ENCODE measurements at regions not wholly inside any gene's neighbourhood (a gene's known extent, or its start where the extent isn't known, plus 50 kb on each side); places are given as distances from the start of the nearest gene placed in this dataset.

DNA sequence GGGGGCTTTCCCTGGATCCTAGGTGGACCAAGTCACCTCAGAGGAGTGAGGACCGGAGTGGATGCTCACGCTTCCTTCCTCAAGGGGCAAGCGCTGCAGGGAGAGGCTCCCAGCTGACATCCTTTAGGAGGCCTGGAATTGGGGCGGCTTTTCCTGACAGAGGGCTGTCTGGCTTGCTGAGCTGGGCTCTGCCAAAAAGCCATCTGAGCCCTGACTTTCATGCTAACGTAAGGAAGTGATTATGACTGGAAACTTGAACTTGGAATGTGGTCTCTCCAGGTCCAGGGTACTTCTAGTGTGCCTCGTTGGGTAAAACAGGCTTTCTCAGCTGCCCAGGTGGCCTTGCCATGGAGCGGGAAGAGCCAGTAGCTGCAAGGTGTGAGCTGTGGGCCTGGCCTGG, 268.3 kb upstream of the SPRED2 start:
- no peak overlapping the region for H3K27ac Mint-ChIP-seq (ENCODE audit: unreplicated experiment)
- H3K4me3 Mint-ChIP-seq (ENCODE audit: unreplicated experiment), result no peak overlapping the region
- TF ChIP-seq CTCF (IDR thresholded peaks at IDR 0.05; ENCODE audit: partially characterized antibody, unreplicated experiment), result no peak
- no peaks in the 10 kb centered on the region for H3K9me3 Mint-ChIP-seq (ENCODE audit: unreplicated experiment)
- H3K27me3 Mint-ChIP-seq (ENCODE audit: unreplicated experiment), result no peaks in the 10 kb centered on the region
- no peaks in the 10 kb centered on the region for H3K4me1 Mint-ChIP-seq (ENCODE audit: low read depth, unreplicated experiment)
- no peaks in the 10 kb centered on the region for H3K36me3 Mint-ChIP-seq (ENCODE audit: unreplicated experiment)
- DNase-seq, result no peak

DNA sequence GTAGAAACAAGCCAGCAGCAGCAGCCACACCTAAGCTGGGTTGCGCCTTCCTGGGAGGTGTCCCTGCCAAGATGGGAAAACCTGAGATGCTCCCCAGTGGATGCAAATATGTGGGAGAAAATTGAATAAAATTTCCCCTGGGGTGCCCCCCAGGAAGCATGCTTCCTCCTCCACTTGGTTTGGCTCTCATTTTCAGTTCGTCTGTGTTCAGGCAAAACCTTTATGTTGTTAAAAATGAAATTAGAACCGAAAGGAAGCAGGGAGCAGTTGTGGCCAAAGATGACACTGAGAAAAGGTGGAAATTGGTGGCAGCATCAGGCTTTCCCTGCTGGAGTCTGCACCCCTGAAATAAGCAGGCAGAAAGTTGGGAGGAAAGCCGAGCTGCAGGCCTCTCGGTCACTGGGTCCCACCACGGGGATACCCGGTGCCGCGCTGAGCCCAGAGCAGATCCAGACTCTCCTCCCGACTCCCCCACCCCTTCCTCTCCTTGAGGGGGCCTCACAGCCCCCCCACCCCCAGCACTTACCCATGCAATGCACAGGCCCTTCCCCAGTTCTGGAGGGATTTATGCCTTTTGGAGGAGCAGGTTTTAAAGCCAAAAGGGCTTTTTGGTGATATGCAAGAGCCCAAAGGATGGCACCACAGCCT, 267.7 kb upstream of the SPRED2 start:
- no peaks in the 10 kb centered on the region for H3K4me1 Mint-ChIP-seq (ENCODE audit: low read depth, unreplicated experiment)
- H3K9me3 Mint-ChIP-seq (ENCODE audit: unreplicated experiment), result no peaks in the 10 kb centered on the region
- no peaks in the 10 kb centered on the region for H3K27me3 Mint-ChIP-seq (ENCODE audit: unreplicated experiment)
- no peak for TF ChIP-seq CTCF (IDR thresholded peaks at IDR 0.05; ENCODE audit: partially characterized antibody, unreplicated experiment)
- no peak for DNase-seq
- no peak overlapping the region for H3K27ac Mint-ChIP-seq (ENCODE audit: unreplicated experiment)
- no peaks in the 10 kb centered on the region for H3K36me3 Mint-ChIP-seq (ENCODE audit: unreplicated experiment)
- no peak overlapping the region for H3K4me3 Mint-ChIP-seq (ENCODE audit: unreplicated experiment)

- H3K4me3 Mint-ChIP-seq (ENCODE audit: unreplicated experiment), result no peak overlapping the region
- TF ChIP-seq CTCF (IDR thresholded peaks at IDR 0.05; ENCODE audit: partially characterized antibody, unreplicated experiment), result no peak
- peaks cover 4% of the 10 kb centered on the region for H3K4me1 Mint-ChIP-seq (ENCODE audit: low read depth, unreplicated experiment)
- DNase-seq, result no peak
- no peaks in the 10 kb centered on the region for H3K36me3 Mint-ChIP-seq (ENCODE audit: unreplicated experiment)
- peaks cover 1% of the 10 kb centered on the region for H3K9me3 Mint-ChIP-seq (ENCODE audit: unreplicated experiment)
- H3K27me3 Mint-ChIP-seq (ENCODE audit: unreplicated experiment), result no peaks in the 10 kb centered on the region
- H3K27ac Mint-ChIP-seq (ENCODE audit: unreplicated experiment), result no peak overlapping the region
These were observed 259.4 kb upstream of the SPRED2 start for GRCh38 chr2:65691816-65692215.

GRCh38 chr2:65688141-65688886, 255.9 kb upstream of the SPRED2 start:
- Mint-ChIP-seq H3K27ac (ENCODE audit: unreplicated experiment) (no peak overlapping the region), H3K27me3 (ENCODE audit: unreplicated experiment) (no peaks in the 10 kb centered on the region), H3K4me1 (ENCODE audit: low read depth, unreplicated experiment) (peaks cover 4% of the 10 kb centered on the region), H3K9me3 (ENCODE audit: unreplicated experiment) (peaks cover 1% of the 10 kb centered on the region), H3K36me3 (ENCODE audit: unreplicated experiment) (no peaks in the 10 kb centered on the region), H3K4me3 (ENCODE audit: unreplicated experiment) (no peak overlapping the region)
- TF ChIP-seq CTCF (IDR thresholded peaks at IDR 0.05; ENCODE audit: partially characterized antibody, unreplicated experiment), result no peak
- no peak for DNase-seq

GRCh38 chr2:65687614-65688013, 255.2 kb upstream of the SPRED2 start:
- Mint-ChIP-seq H3K9me3 (ENCODE audit: unreplicated experiment) (peaks cover 1% of the 10 kb centered on the region), H3K27me3 (ENCODE audit: unreplicated experiment) (no peaks in the 10 kb centered on the region), H3K36me3 (ENCODE audit: unreplicated experiment) (no peaks in the 10 kb centered on the region), H3K27ac (ENCODE audit: unreplicated experiment) (no peak overlapping the region), H3K4me3 (ENCODE audit: unreplicated experiment) (no peak overlapping the region), H3K4me1 (ENCODE audit: low read depth, unreplicated experiment) (peaks cover 4% of the 10 kb centered on the region)
- no peak for DNase-seq
- TF ChIP-seq CTCF (IDR thresholded peaks at IDR 0.05; ENCODE audit: partially characterized antibody, unreplicated experiment), result no peak

Measured in glutamatergic neuron (in vitro differentiated cells).